Activated CD4-positive, alpha-beta T cell treated with anti-CD3 and anti-CD28 coated beads, Interleukin-2, Interleukin-4, amounts not matched to agents 100 ng/mL and 50 ng/mL, durations not matched to agents 16 hours and 8 hours (primary cell): ENCODE measurements at regions not wholly inside any gene's neighbourhood (a gene's known extent, or its start where the extent isn't known, plus 50 kb on each side); places are given as distances from the start of the nearest gene placed in this dataset.

Experiments
- DNase-seq: peaks from one replicate; pipeline ENCODE4 v3.0.0-alpha.2; 2020; ENCODE audit warnings: low spot score

- no peak for DNase-seq
Measured at GRCh38 chr4:91838181-91838861, 465.4 kb upstream of the GRID2 start.

DNA sequence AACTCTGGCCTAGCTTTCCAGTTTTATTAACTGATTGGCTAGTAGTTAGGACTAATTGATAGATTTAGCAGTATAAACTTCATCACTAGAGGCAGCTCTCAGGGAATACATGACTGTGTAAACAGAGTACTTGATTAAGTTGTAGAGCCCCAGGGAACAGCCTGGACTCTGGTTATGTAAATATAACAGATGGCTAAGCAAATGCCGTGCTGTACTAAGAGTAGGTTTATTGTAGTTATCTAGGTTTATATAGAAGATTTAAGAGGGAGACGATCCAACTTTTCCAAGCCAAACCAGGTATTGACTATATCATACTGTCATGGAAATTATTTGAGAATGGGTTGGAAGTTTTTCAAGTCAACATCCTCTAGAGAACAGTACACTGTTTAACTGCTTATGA lies 463.4 kb upstream of the GRID2 start:
- DNase-seq, result no peak

GRCh38 chr4:91846233-91846632 lies 457.5 kb upstream of the GRID2 start:
- DNase-seq, result no peak

GRCh38 chr4:91851456-91851855 lies 452.3 kb upstream of the GRID2 start:
- no peak for DNase-seq

- no peak for DNase-seq
Measured at GRCh38 chr4:91887926-91888325, 415.8 kb upstream of the GRID2 start.

DNA sequence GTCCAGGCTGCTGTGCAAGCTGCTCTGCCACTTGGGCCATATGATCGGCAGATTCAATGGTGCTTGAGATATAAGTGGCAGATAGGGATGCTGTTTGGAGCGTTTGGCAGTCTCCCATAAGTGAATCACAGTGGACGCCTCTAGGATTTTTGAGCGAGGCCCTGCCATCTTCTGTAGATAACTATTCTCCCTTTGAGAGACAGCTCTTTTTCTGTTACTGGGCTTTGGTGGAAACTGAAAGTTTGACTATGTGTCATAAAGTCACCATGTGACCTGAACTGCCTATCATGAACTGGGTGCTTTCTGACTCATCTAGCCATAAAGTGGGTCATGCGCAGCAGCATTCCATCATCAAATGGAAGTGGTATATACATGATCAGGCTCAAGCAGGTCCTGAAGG lies 412.5 kb upstream of the GRID2 start:
- peak; percentile 28 for DNase-seq

DNA sequence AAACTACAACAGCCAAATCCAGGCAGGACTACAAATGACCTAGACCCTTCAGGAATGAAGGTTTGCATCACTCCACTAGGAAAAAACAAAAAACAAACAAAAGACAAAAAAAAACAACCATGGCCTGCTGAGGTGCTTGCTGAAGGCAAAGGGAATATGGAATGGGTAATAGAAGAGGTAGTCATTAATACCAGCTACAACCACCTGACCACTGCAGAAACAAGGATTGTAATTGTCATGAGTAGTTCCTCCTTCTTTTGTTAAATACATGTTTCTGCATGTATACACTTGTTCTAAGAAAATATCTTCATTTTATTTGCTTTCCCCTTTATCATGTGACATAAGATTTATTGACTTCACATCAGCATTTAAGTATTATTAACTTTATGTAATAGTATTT lies 409.8 kb upstream of the GRID2 start:
- DNase-seq, result no peak

DNA sequence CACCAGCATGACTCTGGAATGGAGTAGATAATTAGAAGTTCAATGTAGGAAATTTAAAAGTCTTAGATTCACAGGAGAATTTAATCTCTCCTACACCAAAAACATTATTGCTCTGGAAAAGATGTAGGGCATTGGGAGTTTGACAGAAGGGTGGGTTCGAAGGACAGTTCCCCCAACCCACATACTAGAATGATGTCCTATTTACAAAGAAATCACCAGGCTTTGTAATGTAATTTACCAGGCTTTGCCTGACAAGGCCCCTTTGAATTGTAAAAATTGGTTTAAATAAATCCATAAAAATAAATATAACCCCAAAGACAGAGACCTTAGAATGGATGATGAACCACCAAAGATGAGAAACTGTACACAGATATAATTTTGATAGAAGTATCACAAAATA lies 399.2 kb upstream of the GRID2 start:
- no peak for DNase-seq

DNA sequence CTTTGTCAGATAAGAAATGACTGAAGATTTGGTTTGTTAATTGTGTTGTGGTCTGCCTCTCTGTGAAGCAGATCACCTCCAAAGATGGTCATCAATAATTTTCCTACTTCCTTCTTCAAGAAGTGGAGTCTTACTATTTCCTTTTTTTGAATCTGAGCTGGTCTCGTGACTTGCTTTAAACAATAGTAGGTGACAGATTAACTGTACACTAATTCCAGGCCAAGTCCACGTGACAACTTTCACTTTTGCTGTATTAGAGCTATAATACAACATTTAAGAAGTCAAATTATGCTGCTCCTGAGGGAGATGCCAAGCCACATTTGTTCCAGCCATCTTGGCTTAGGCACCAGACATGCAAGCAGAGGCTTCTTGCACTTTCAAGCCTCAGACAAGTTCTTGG lies 393.8 kb upstream of the GRID2 start:
- no peak for DNase-seq

DNA sequence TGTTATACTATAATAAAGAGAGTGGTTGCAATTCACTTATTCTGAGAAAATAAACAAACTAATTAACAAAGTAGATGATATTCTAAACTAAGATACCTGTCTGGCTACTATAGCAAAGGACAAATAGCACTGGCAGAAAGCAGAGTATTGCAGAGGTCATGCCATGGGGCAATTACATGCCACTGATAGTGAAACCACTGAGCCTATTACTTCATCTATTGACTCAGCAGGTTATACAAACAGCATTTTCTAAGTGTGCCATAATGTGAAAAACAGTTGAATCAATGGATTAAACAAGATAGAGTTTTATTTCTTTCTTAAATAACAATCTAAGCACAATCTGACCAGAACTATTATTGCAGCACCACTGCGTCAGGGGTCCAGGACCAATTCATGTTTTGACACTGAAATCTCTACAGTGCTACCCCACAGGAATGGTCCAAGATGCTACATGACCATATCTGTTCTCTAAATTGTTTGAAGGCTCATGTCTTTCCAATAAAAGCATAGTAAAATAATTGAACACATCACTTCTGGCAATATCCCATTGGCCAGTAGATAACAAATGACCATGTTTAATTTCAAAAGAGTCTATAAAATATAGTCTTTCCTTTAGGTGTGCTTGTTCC lies 389.5 kb upstream of the GRID2 start:
- DNase-seq, result no peak

GRCh38 chr4:91916219-91916618 lies 387.5 kb upstream of the GRID2 start:
- DNase-seq, result no peak

GRCh38 chr4:91924625-91925024 lies 379.1 kb upstream of the GRID2 start:
- no peak for DNase-seq

DNA sequence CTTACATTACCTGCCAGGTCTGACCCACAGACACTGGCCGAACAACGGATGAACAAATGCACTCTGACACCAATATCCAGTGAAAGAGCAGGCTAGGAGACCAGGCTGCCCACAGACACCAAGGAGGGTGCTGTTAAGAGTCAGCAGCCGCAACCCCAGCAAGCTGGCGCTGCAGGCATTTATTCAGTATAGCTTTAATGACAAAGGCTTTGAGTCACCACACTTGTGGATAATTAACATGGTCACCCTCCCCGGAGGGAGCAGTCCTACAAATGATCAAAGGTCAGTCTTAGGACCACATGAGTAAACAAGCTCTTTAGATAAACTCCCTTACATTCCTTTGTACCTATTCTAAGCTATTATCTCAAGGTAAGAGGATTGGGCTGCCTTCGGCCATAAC lies 368.5 kb upstream of the GRID2 start:
- DNase-seq, result no peak

- no peak for DNase-seq
Measured at GRCh38 chr4:91936311-91936710, 367.5 kb upstream of the GRID2 start.

DNA sequence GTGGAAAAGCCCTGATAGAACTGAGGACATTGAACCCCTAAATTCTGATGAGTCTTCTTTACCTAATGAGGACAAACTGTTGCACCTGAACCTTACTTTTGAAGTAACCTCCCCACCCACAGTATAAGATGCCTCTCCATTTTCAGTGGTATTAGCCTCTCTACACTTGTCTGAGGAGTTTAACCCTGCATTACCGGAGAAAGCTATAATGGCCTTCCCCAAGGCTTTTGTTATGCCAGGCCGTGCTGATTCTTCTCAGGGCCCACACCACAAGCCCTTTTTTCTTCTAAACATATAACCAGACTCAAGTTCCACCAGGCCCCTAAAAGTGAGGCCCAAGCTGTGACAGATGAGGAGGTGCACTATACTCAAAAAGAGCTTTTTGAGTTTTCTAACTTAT lies 345.8 kb upstream of the GRID2 start:
- no peak for DNase-seq

DNA sequence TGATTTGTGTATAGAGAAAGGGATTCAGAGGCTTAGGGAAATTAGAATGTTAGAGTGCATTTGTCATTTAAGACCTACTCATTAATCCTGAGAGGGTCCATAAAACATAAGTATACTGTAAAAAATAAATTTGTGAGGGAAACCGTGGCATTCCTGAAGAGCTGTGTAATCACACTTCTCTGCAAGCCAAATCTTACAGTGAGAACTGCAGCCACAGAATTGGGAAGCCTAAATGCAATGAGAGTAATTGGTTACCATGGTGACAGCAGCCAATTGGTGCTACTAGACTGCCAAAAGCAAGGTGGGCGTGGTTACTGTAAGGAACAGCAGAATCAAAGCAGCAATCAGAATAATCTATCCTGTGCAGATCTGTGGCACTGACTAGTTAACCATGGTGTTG lies 345.2 kb upstream of the GRID2 start:
- no peak for DNase-seq

DNA sequence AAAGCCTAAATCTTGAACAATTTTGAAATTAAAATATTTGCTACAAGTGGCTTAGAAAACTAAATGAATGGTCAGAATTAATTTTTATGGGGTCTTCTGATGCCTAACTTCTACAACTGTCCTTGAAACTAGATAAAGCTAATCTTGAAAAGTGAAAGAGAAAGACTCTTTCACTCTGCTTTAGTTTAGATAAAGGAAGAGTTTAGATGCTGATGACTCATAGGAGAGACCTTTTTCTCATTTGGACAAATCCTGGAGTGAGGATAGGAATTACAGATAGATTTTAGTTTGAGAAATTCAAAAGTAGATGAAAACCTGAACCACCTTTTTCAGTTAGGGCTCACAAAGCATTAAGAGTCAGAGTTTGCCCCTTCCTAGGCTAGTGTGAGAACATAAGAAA lies 342.3 kb upstream of the GRID2 start:
- no peak for DNase-seq

GRCh38 chr4:91963486-91963885 lies 340.3 kb upstream of the GRID2 start:
- DNase-seq, result peak; percentile 29

GRCh38 chr4:91965166-91965565 lies 338.6 kb upstream of the GRID2 start:
- no peak for DNase-seq

DNA sequence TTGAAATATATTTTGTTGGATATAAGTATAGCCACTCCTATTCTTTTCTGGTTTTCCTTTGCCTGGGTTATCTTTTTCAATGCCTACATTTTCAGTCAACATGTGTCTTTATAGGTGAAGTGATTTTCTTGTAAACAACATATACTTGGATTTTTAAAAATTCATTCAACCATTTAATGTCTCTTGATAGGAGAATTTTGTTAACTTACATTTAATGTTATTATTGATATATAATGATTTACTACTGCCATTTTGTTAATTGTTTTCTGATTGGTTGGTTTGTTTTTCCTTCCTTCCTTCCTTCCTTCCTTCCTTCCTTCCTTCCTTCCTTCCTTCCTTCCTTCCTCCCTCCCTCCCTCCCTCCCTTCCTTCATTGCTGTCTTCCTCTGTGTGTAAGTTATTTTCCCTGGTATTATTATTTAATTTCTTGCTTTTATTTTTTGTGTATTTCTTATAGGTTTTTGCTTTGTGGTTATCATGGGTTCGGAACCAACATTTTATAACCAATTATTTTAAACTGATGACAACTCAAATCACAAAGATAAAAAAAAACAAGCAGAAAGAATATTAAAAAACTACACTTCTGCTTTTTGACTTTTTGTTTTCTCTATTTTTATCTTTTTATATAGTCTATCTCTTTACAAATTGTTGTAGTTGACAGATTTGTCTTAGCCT lies 330.1 kb upstream of the GRID2 start:
- no peak for DNase-seq

GRCh38 chr4:91984466-91984865 lies 319.3 kb upstream of the GRID2 start:
- no peak for DNase-seq

- DNase-seq, result no peak
Measured at GRCh38 chr4:91989914-91990313, 313.9 kb upstream of the GRID2 start.

GRCh38 chr4:91990726-91991125 lies 313.0 kb upstream of the GRID2 start:
- no peak for DNase-seq

DNA sequence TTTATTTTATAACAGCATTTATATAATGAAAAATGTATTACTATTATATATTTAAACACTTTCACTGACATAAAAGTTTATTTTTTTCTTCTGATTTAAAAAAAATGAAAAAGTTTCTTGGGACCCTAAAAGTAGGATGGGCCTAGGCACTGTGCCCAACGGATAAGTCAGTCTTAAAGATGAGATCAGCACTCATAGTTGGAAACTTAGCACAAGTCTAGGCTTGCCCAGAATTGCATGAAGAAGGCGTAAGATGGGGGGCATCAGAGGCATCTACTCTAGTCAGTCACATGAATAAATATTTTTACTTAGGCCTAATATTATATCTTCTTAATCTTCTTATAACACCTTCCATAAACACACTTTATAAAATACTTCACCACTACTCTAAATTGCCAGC lies 306.7 kb upstream of the GRID2 start:
- DNase-seq, result no peak
